ENCODE measurements at regions not wholly inside any gene's neighbourhood (a gene's known extent, or its start where the extent isn't known, plus 50 kb on each side); places are given as distances from the start of the nearest gene placed in this dataset.

DNA sequence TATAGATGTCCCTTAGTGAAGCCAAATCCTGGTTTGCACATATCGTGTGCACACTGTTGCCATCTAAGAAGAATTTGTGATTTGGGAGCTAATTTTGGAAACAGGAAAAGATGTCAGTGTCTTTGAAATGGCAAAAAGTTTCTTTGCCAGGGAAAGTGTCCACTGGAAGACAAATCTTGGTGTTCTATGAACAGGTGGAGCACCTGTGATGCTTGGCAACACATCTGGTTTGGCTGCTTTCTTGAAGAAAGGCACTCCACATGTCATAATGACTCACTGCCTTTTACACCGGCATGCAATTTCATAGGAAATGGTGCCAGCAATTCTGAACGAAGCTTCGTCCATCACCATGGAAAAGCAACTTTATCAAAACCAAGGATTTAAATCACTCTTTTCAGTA is 1040.0 kb upstream of the MAP3K7 start:
- no peak for TF ChIP-seq CTCF (IDR thresholded peaks at IDR 0.05)
- TF ChIP-seq POLR2A (IDR thresholded peaks at IDR 0.05): no peak
